HG03039 (cell line): ENCODE measurements at regions not wholly inside any gene's neighbourhood (a gene's known extent, or its start where the extent isn't known, plus 50 kb on each side); places are given as distances from the start of the nearest gene placed in this dataset.
"Not testable (repeated sequence)": the region's sequence is repeated elsewhere in the genome, so short reads cannot be mapped to it uniquely, and the experiment has no call there.

Experiments
- ATAC-seq: cut with Tn5 transposase; IDR thresholded peaks from one replicate; pipeline ENCODE4 v1.9.1; 2021; ENCODE audit warnings: mild to moderate bottlenecking, moderate library complexity; ENCODE audit not compliant: unreplicated experiment

DNA sequence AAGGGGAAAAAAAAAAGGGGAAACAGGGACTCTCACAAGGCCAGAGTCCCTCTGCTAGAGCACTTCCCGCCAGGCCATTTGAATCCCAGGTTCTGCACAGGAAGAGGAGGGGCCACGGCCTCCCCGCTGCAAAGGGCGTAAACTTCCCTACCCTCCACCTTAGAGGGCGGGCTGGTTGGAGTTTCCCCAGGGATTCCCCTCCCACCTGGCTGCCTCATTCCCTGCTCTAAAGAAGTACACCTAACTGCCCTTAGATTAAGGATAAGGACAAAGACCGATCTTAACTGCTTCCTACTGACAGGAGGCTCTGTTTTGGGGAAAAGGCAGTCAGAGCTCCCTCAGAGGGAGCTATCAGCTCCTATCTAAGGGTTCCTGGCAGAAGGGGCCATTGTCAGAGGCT, 102.0 kb upstream of the ARMC3 start:
- ATAC-seq, result no peak

DNA sequence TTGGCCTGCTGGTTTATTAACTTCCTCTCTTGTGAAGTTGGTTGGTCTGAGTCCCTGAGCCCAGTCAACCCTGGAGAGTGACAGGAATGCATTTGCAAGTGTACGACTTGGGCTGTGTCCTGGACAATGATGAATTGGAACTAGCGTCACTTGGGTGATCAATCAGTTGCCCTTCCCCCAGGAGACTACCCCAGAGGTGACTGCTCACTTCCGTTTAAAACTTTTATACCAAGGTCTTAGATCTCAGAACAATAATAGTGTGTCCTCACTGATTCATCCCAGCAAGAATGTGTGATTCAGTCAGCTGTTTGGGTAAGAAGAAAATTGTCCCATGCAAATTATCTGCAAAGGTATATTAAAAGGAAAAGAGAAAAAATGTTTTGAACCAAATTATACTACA, 102.9 kb upstream of the ARMC3 start:
- ATAC-seq, result no peak

DNA sequence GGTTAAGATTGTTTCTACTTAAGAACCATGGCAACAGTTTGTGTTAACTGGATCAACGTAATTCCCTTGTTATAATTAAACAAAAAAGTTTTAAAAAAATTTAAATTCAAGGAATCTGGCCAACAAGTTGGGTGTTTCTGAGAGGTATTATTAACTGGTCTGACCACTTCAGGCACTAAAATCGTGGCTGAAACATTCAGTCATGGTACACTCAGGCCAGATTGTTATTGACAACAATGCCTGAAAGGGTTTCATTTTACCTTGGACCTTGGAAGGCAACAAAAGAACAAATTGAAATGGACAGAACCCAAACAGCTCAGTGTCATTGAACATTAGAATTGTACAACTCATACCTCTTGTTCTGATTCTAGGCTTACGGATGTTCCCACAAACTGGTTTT, 103.3 kb upstream of the ARMC3 start:
- no peak for ATAC-seq

DNA sequence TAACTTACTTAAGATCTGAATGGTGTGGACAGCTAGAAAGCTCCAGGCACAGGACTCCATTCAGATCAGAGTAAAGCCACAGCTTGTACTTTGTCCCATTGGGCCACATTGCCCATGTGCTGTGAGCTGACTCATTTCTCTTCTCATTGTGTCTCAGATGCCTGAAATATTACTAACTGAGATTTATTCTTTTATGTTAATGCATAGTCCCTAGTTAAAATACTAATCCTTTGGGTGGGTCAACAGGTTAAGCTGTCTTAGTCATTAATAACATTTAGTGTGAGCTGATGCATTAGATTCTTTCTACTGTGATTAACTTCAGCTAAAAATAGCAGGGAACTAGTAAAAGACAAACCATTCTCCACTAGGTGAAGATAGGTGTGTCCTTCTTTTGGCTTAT, 104.7 kb upstream of the ARMC3 start:
- ATAC-seq, result peak; percentile 49

DNA sequence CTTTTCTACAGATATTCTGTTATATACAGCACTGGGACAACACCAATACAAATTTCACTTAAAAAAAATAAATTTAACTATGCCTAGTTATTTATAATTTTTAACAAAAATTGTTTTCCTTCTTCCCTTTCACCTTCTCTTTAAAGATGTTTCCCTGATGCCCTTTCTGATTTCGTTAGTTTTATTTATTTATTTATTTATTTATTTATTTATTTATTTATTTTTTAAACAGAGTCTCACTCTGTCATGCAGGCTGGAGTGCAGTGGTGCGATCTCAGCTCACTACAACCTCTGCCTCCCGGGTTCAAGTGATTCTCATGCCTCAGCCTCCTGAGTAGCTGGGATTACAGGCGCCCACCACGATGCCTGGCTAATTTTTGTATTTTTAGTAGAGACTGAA, 105.9 kb upstream of the ARMC3 start:
- not testable (repeated sequence) for ATAC-seq

DNA sequence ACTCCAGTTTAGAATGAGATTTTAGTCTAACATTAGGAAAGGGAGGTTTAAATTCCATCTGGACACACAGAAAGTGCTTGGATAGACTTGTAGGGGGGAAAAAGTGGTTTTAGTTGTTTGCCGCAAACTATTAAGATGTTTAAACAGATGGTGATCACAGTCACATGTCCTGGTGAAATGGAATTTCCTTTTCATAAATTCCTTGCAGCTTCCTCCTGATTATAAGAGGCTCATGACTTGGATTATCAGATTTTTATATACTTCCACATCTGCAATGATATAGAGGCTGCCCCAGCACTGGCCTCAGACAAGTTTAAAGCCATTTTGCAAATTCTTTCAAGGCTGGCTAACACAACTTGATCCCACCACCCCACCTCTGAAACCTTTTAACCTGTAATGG, 106.4 kb upstream of the ARMC3 start:
- ATAC-seq, result no peak

DNA sequence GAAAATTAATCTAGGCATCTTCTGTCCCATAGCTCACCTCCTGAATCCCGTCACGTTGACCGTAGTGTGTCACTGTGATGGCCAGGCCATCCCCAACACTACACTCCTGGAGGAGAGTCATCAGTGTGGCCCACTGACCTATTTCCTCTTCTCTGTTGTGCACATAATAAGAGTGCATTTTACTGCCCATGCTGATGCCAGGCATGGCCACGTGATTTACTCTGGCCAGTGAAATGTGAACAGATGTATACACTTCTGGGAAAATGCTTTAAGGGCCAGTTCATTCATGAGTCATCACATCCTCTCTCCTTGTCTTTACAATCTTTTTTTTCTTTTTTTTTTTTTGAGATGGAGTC, 101.9 kb upstream of the PIP4K2A start:
- ATAC-seq, result no peak

DNA sequence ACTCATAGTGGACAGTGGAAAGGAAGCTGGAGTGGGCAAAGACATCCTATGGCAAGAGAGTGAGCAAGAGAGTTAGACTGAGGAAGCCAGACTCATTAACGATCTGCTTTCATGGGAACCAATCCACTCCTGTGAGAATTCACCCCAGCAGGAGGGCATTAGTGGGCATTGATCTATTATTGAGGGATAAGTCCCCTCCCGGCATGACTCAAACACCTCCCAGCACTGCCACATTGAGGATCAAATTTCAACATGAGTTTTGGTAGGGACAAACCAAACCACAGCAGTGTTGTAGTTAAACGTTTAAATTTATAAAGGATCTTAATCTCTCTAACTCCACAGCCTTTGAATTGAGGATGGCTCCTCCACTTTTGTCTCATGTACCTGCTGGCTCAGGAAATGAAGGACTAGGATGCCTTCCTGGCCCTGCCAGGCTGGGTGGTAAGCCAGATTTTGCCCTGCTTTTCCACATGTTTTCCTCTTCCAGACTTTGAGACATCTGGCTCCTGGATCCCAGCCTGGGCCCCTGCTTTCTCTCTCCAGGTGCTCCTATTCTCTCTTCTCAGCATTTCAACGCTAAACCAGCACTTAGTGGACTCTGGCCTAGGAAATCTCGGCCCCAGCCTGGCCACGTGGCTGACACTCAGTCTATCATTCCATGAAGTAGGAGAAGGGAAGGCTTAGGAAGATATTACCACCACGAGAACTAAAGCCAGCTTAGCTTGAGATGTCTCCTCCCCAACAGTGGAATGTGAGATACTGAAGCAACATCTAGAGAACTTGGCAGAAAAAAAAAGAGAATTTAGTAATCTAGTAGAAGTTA, 96.5 kb upstream of the PIP4K2A start:
- no peak for ATAC-seq

DNA sequence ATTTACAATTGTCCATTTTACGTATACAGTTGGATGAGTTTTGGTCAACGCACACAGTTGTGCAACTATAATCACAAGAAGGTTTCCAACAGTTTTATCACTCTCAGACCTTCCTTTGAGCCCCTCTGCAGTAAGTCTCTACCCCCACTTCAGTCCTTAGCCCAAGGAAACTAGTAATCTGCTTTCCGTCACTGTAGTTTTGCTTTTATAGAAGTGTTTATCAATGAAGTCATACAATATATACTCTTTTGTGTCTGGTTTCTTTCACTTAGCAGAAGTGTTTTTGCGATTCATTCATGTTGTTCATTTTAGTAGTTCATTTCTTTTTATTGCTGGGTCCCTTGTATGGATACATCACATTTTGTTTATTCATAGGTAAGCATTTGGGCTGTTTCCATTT, 92.9 kb upstream of the PIP4K2A start:
- ATAC-seq, result no peak

DNA sequence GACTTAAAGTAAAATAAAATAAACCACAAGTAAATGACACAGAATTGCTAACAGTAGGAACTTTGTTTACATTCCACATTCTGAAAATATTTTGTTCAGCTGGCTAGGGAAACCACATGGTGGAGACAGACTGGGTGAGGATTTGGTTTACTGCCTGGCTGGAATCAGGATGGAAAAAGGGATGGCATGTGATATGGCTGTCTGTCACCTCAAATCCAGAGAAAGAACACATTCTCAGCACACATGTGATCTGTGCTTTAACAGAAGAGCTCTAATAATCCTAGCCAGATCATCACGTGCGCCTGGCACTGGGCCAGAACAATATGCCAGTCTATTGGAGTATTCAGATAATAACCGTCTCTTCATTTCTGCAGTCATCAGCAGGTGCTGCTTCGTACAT, 90.9 kb upstream of the PIP4K2A start:
- ATAC-seq, result no peak

DNA sequence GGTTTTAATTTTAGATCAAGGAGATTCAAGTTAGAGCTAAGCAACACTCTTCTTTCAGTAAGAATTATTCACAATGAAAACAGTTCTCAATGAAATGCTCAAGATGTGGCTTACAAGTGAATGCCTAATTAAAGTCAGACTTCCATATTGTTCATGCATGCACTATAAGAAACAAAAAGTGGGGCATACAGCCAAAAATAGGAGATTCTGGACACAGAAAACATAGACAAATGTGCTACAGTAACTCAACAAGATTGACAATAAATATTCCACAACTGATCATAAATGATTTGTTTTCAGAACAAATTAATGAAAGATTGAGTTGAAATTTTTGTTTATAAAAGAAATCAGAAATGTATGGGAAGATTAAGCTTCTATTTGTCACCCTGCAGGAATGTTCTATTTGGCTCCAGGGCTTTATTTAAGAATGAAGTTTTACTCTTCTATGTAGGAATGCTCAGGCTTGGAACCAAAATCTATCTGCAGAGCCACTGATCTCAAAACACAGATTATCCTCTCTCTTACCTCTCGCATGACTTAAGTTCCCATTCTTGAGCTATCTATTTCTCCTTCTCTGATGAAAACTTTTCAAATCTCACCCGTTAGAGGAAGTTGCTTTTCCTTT, 89.0 kb upstream of the PIP4K2A start:
- ATAC-seq, result no peak

DNA sequence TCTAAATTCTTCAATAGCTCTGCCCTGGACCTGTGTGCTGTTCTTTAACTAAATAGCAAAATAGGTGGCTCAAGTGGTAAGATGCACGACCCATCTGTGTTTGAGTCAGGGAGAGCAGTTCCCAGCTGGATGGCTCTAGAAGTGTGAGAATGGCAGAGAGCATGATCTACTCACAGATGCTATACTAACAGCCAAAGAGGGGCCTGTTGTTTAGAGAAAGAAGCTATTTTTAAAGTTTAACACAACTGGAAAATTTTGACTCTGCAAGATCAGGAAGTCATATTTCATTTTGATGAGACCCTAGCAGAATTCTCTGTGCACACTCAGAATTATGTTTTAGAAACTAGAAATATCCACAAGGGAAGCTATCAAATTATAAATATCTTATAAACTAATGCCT, 87.4 kb upstream of the PIP4K2A start:
- no peak for ATAC-seq

DNA sequence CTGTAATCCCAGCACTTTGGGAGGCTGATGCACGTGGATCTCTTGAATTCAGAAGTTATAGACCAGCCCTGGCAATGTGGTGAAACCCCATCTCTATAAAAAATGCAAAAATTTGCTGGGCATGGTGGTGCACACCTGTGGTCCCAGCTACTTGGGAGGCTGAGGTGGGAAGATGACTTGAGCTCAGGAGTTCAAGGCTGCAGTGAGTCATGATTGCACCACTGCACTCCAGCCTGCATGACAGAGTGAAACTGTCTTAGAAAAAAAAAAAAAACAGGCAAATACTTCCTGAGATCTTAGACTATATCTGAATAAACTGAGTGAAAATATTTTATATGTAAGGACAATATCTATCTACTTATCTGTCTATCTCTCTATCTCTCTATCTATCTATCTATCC, 83.4 kb upstream of the PIP4K2A start:
- not testable (repeated sequence) for ATAC-seq

DNA sequence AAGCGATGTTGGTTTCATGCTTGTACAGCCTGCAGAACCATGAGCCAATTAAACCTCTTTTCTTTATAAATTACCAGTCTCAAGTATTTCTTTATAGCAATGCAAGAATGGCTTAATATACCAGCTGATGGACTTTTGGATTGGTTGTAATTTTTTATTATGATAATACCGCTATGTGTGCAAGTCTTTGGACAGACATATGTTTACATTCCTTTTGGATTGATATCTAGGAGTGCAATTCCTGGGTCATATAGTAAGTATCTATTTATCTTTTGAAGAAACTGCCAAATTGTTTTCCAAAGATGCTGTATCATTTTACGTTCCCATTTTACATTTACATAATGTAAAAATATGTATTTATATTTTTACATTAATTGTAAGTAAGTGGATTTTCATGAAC, 81.2 kb upstream of the PIP4K2A start:
- no peak for ATAC-seq

DNA sequence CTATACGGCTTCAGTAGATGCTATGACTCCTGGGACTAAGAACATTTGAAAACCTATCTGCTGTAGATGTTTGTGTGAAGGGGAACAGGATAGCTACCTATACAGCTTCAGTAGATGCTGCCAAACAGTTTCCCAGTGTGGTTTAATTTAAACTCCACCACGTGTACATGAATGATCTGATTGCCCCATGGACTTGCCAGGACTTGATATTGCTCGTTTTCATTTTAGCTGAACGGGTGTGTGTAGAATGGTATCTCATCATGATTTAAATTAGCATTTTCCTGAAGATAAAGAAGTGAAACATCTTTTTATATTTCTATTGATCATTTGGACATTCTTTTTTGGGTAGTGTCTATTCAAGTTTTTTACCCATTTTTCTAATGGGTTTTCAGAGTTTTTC, 77.8 kb upstream of the PIP4K2A start:
- ATAC-seq, result no peak

DNA sequence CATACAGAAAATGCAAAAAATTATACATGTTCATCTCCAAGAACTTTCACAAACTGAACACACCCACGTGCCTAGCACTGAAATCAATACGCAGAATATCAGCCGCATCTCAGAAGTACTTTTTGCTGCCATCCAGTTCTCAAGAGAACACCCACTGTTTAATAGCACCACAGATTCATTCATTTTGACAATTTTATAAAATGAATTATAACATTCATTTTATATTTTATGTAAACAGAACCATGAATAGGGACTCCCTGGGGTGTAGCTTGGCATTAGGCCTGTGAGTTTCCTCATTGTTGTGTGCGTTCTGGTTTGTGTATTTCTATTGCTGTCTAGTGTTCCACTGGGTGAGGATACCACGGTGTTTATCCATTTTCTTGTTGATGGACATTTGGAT, 77.3 kb upstream of the PIP4K2A start:
- no peak for ATAC-seq

DNA sequence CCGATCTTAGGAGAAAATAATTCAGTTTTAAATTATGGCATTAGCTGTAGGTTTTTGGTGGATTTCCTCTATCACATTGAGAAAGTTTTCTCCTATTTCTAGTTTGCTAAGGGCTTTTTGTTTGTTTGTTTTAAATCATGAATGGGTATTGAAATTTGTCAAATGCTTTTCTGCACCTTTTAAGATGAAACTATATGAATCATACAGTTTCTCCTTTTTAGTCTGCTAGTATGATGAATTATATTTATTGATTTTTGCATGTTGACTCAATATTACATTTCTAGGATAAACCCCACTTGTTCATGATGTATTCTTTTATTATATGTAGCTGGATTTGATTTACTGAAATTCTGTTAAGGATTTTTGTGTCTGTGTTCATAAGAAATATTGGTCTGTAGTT, 70.3 kb upstream of the PIP4K2A start:
- ATAC-seq, result no peak

DNA sequence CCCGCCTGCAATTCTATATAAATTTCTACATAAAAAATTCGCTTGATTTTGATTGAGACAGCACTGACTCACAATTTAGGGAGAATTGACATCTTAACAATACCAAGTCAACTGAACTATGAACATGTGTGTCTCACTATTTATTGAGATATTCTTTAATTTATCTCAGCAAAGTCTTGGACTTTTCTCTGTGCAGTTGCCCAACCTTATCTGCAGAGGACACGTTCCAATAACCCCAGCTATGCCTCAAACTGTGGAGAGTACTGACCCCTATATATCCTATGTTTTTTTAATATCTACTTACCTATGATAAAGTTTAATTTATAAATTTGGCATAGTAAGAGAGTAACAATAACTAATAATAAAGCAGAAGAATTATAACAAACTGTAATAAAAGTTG, 69.4 kb upstream of the PIP4K2A start:
- no peak for ATAC-seq

DNA sequence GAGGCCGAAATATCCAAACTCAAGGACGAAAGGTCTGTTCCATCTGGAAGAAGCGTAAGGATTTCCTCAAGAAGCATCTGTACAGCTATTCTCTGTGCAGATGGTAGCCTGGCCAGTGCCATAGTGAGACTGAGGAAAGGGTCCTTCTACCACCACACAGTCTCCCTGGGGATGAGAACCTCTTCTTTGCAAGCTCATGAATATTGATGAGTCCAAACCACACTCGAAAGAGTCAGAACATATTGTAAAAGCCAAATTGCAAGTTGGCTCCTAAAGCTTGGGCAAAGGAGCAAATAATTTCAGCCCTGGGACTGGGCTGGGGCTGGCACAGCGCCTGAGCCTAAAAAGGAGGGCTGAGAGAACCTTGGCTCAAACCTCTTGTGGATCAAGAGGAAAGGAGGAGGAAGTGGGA, 66.1 kb upstream of the PIP4K2A start:
- no peak for ATAC-seq

DNA sequence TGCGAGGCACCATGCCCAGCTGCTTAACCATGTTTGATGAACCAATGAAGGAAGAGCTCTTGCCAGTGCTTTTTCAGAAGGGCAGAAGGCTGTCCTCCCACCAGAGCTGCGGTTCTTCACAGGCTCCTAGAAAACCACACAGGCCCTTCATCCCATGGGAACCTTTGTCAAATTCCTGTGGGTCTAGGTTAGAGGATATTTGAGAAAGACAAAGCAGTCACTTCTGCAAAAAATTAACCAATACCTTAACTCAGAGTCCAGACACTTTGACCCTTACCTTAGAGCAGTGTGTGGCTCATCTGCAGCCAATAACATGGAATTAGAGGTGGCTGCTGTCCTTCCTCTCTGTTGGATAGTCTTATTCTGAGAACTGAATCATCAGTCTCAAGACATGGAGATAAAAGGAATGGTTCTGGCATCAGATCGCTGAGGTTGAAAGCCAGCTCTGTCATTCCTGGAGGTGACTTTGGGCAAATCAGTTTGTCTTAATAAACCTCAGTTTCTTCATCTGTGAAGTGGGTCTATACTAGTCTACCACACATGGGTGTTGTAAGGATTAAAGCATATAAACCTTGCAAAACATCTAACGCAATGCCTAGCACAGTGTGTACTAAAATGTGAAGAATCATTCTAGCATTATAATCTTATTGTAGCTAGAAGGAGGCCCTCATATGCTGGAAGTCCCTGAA, 65.1 kb upstream of the PIP4K2A start:
- ATAC-seq, result no peak

DNA sequence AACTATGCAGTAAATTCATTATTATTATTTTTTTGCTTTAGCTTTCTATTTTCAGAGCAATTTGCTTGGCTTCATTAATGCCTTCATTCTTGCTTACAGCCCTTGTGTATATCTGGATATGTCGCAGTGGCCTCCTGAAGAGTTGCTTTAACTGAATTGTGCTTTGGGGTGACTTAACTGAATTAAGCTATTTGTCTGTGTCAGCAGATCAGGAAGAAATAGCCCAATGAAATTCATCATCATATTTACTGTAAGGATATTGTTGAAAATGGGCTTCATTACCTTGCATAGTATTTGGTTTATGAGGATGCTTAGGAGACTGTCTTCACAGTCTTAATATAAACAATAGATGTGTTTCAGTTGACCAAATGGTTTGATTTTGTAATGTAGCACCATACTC, 59.7 kb upstream of the PIP4K2A start:
- ATAC-seq, result no peak

DNA sequence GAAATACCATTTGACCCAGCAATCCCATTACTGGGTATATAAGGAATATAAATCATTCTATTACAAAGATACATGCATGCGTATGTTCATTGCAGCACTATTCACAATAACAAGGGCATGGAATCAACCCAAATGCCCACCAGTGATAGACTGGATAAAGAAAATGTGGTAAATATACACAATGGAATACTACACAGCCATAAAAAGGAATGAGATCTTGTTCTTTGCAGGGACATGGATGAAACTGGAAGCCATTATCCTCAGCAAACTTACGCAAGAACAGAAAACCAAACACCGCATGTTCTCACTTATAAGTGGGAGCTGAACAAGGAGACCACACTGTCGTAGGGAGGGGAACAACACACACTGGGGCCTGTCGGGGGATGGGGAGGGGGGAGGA, 57.3 kb upstream of the PIP4K2A start:
- ATAC-seq, result not testable (repeated sequence)
